GM12865 (cell line): ENCODE measurements at regions not wholly inside any gene's neighbourhood (a gene's known extent, or its start where the extent isn't known, plus 50 kb on each side); places are given as distances from the start of the nearest gene placed in this dataset.

Experiments used
- DNase-seq: peaks from one replicate; pipeline ENCODE4 v3.0.0; 2010; ENCODE audit warnings: low read depth
- H3K4me3 ChIP-seq: 2 replicates; pipeline ENCODE4 v1.5.1; 2011; ENCODE audit warnings: mild to moderate bottlenecking, low read depth, low read length, control low read depth
- CTCF ChIP-seq: IDR thresholded peaks from 2 replicates; pipeline ENCODE4 v1.5.1; 2011; ENCODE audit warnings: low read length, control low read depth, low read depth, inconsistent platforms; ENCODE audit not compliant: insufficient read depth; ENCODE audit errors: missing control alignments

DNA sequence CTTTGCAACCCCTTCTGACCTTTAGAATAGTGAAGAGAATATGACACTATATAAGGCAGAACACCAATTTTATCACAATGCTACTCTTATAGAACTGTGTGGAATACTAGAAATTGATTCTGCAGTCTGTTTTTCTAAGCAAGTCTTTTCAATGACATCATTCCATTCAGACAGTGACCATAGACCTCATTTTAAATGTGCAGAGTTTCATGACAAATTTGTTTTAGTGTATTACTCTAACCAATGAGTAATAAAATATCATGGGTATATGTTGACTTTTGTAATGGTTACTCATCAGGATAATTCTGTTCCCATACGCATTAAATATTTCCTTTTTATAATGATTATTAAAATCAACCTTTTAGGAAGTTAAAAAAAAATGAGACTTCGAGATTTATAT lies 219.9 kb downstream of the COX7C start:
- TF ChIP-seq CTCF, result no peak
- no peak for DNase-seq
- no peak overlapping the region for H3K4me3 ChIP-seq

- no peak overlapping the region for H3K4me3 ChIP-seq
- TF ChIP-seq CTCF, result no peak
- no peak for DNase-seq
These were observed 220.3 kb downstream of the COX7C start for GRCh38 chr5:86838083-86838482.

DNA sequence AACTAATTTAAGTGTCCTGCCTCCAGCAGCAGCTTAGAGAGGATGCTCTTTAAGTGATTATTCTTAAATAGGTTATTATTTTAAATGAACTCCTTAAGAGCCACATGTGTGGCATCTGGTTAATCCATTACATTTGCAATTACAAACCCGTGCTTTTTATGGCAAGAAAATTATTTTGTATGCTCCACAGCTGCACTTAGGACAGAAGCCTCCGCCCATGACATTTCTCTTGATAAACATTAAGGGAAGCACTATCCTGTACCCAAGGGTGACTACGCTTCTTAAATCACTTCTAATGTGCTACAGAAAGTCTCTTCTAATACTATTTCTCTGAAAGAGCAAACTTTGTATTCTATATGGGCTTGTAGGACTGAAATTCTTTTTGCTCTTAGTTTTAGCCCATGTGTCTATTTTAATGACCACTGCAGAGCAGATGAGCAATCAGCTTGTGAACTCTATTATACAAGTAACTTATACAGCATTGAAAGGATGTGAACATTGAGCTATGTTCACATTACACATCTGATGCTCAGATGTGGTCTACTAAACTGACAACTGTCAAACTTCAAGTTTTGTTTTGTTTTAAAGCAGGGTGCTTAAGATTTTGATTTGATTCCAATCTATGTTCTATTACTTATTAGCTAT lies 223.4 kb downstream of the COX7C start:
- DNase-seq, result no peak
- no peak overlapping the region for H3K4me3 ChIP-seq
- no peak for TF ChIP-seq CTCF

- DNase-seq, result no peak
- H3K4me3 ChIP-seq, result no peak overlapping the region
- no peak for TF ChIP-seq CTCF
These were observed 240.7 kb downstream of the COX7C start for GRCh38 chr5:86858442-86858841.

GRCh38 chr5:86861512-86861911 lies 243.8 kb downstream of the COX7C start:
- no peak for TF ChIP-seq CTCF
- DNase-seq, result no peak
- H3K4me3 ChIP-seq, result no peak overlapping the region

DNA sequence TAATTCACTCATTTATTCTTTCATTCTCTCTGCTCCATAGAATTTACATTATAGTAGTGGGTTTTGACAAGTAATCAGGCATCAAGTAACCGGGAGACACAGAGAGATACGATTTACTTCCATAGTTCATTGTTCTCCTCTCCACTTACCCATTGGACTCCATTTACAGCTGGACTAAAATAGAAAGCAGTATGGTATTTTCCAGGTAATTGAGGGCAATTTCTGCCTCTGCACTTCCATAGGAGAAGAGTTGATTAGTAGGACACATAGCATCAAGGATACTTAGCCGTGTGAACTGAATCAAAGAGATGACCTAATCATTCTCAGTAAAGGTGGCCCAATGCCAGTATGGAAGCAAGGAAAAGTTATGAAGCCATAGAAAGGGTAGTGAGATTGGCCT lies 244.4 kb downstream of the COX7C start:
- no peak for TF ChIP-seq CTCF
- no peak for DNase-seq
- no peak overlapping the region for H3K4me3 ChIP-seq

GRCh38 chr5:86864051-86864450 lies 246.3 kb downstream of the COX7C start:
- no peak overlapping the region for H3K4me3 ChIP-seq
- no peak for TF ChIP-seq CTCF
- DNase-seq, result no peak
